ENCODE measurements at regions not wholly inside any gene's neighbourhood (a gene's known extent, or its start where the extent isn't known, plus 50 kb on each side); places are given as distances from the start of the nearest gene placed in this dataset.

DNA sequence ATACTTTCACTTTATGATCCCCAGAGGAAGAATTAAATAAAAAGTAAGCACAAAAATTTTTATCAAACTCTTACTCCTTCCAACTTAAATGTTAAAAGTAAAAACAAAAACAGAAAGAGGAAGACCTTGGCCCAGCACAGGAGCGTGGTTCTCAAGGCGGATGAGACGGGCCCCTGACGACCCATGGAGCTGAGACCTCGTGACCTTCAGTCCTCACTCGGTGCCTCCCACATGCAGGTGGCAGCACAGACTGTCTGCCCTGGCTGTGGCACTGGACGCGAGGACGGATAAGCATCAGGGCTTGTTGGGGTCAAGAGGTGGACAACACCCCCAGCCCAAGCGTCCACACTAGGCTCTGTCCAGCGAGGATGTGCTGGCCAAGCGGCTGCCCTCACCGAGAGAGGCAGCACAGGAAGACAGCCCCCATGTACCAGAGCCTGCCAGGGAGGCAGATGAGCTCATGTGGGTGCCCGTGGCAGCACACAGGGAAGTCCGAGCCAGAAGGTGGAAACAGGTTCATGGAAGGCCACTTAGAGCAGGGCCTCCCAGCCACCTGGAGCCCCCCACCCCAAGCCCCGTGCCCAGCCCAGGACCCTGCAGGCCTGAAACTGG, 1389.8 kb downstream of the TBC1D22A start:
- H3K4me1 ChIP-seq (ENCODE audit: insufficient read depth, low read length): no peaks in the 10 kb centered on the region
- no peaks in the 10 kb centered on the region for H3K27me3 ChIP-seq (ENCODE audit: control insufficient read depth in 1 of 2, insufficient read depth in 2 of 2, low read length in 2 of 2)
- no peaks in the 10 kb centered on the region for H3K36me3 ChIP-seq (ENCODE audit: insufficient read depth, low read length)
- no peak overlapping the region for H3K4me3 ChIP-seq (ENCODE audit: low read depth in 1 of 2, low read length in 2 of 2)
- H3K9me3 ChIP-seq (ENCODE audit: low read length): no peaks in the 10 kb centered on the region
- no peak overlapping the region for H3K27ac ChIP-seq (ENCODE audit: low read depth, low read length)
- H3K9ac ChIP-seq (ENCODE audit: low read length): no peak overlapping the region

DNA sequence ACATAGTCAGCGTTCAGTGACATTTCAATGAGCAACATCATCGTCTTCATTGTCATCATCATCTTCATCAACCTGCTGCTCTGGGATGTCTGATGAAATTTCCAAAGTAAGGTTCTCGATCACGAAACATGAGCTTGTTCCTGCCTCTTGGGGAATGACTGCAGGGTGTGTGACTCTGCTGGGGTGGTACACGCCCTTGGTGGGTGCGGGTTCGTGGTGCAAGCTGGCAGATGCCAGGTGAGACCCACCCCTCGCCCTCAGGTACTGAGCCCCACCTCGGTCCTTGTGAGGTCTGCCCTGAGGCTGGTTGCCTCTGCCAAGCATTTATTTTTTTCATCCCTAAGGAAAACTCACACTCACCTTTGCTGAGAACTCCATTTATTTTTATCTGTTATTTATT, 1389.2 kb downstream of the TBC1D22A start:
- H3K9ac ChIP-seq (ENCODE audit: low read length): no peak overlapping the region
- H3K9me3 ChIP-seq (ENCODE audit: low read length): no peaks in the 10 kb centered on the region
- H3K36me3 ChIP-seq (ENCODE audit: insufficient read depth, low read length): no peaks in the 10 kb centered on the region
- no peak overlapping the region for H3K4me3 ChIP-seq (ENCODE audit: low read depth in 1 of 2, low read length in 2 of 2)
- H3K27ac ChIP-seq (ENCODE audit: low read depth, low read length): no peak overlapping the region
- H3K27me3 ChIP-seq (ENCODE audit: control insufficient read depth in 1 of 2, insufficient read depth in 2 of 2, low read length in 2 of 2): no peaks in the 10 kb centered on the region
- no peaks in the 10 kb centered on the region for H3K4me1 ChIP-seq (ENCODE audit: insufficient read depth, low read length)

GRCh38 chr22:48147831-48148230, 1385.4 kb downstream of the TBC1D22A start:
- Histone ChIP-seq H3K27ac (ENCODE audit: low read depth, low read length) (no peak overlapping the region), H3K27me3 (ENCODE audit: control insufficient read depth in 1 of 2, insufficient read depth in 2 of 2, low read length in 2 of 2) (peaks cover 0 to 10% of the 10 kb centered on the region in 2 donors), H3K9me3 (ENCODE audit: low read length) (no peaks in the 10 kb centered on the region), H3K4me3 (ENCODE audit: low read depth in 1 of 2, low read length in 2 of 2) (no peak overlapping the region), H3K36me3 (ENCODE audit: insufficient read depth, low read length) (no peaks in the 10 kb centered on the region), H3K4me1 (ENCODE audit: insufficient read depth, low read length) (no peaks in the 10 kb centered on the region), H3K9ac (ENCODE audit: low read length) (no peak overlapping the region)

- H3K4me3 ChIP-seq (ENCODE audit: low read depth in 1 of 2, low read length in 2 of 2): no peak overlapping the region
- no peaks in the 10 kb centered on the region for H3K4me1 ChIP-seq (ENCODE audit: insufficient read depth, low read length)
- peaks cover 0 to 10% of the 10 kb centered on the region in 2 donors for H3K27me3 ChIP-seq (ENCODE audit: control insufficient read depth in 1 of 2, insufficient read depth in 2 of 2, low read length in 2 of 2)
Observed at GRCh38 chr22:48147404-48147803, 1385.0 kb downstream of the TBC1D22A start.

DNA sequence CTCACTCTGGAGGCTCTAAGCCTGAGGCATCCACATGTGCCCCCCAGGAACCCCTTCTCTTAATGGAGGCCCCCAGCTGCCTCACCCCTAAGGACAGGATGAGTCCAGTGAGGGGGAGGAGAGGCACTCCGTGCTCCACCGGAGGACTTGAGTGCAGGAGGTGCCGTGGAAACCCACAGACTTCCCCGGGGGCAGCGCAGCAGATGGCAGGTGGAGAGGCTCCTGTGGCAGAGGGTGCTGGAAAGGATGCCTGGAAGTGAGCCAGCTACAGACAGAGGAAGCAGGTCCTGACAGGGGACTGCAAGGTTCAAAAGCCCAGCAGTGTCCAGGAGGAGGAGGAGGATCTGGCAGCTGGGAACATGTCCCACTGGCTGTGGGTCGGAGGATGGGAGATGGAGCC, 1384.0 kb downstream of the TBC1D22A start:
- H3K27ac ChIP-seq (ENCODE audit: low read depth, low read length): no peak overlapping the region
- H3K9me3 ChIP-seq (ENCODE audit: low read length): no peaks in the 10 kb centered on the region
- H3K4me1 ChIP-seq (ENCODE audit: insufficient read depth, low read length): peaks cover 5% of the 10 kb centered on the region
- H3K27me3 ChIP-seq (ENCODE audit: control insufficient read depth in 1 of 2, insufficient read depth in 2 of 2, low read length in 2 of 2): peaks cover 0 to 10% of the 10 kb centered on the region in 2 donors
- no peak overlapping the region for H3K9ac ChIP-seq (ENCODE audit: low read length)
- no peaks in the 10 kb centered on the region for H3K36me3 ChIP-seq (ENCODE audit: insufficient read depth, low read length)
- H3K4me3 ChIP-seq (ENCODE audit: low read depth in 1 of 2, low read length in 2 of 2): no peak overlapping the region

More at GRCh38 chr22:48147404-48147803, 1385.0 kb downstream of the TBC1D22A start:
- no peaks in the 10 kb centered on the region for H3K36me3 ChIP-seq (ENCODE audit: insufficient read depth, low read length)
- H3K9ac ChIP-seq (ENCODE audit: low read length): no peak overlapping the region
- no peaks in the 10 kb centered on the region for H3K9me3 ChIP-seq (ENCODE audit: low read length)
- H3K27ac ChIP-seq (ENCODE audit: low read depth, low read length): no peak overlapping the region

DNA sequence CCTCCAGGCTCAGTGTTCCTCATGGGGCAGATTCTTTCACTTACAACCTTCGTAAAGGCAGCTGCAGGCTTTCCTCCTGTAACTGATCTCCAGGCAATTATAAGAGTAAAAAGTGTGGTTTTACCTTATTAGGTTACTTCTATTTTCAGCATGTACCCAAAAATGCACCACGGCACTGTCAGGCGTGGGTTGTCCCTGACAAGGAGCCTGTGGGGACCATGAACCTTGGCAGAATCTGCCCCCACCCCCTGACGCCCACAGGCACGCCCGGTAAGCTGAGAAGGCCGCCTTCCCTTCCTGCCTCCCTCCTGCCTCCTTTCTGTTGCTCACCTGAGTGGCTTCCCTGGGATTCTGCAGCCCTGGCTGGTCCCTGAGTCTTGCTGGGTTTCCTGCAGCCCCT, 1383.3 kb downstream of the TBC1D22A start:
- no peaks in the 10 kb centered on the region for H3K36me3 ChIP-seq (ENCODE audit: insufficient read depth, low read length)
- H3K27me3 ChIP-seq (ENCODE audit: control insufficient read depth in 1 of 2, insufficient read depth in 2 of 2, low read length in 2 of 2): peaks cover 0 to 10% of the 10 kb centered on the region in 2 donors
- H3K9me3 ChIP-seq (ENCODE audit: low read length): no peaks in the 10 kb centered on the region

GRCh38 chr22:48144318-48144717, 1381.9 kb downstream of the TBC1D22A start:
- Histone ChIP-seq H3K36me3 (ENCODE audit: insufficient read depth, low read length) (no peaks in the 10 kb centered on the region), H3K4me3 (ENCODE audit: low read depth in 1 of 2, low read length in 2 of 2) (no peak overlapping the region), H3K9me3 (ENCODE audit: low read length) (no peaks in the 10 kb centered on the region), H3K27me3 (ENCODE audit: control insufficient read depth in 1 of 2, insufficient read depth in 2 of 2, low read length in 2 of 2) (peaks cover 0 to 10% of the 10 kb centered on the region in 2 donors), H3K4me1 (ENCODE audit: insufficient read depth, low read length) (peaks cover 11% of the 10 kb centered on the region), H3K9ac (ENCODE audit: low read length) (no peak overlapping the region), H3K27ac (ENCODE audit: low read depth, low read length) (no peak overlapping the region)

More for the DNA sequence above, 1383.3 kb downstream of the TBC1D22A start:
- Histone ChIP-seq H3K4me3 (ENCODE audit: low read depth in 1 of 2, low read length in 2 of 2) (no peak overlapping the region), H3K9ac (ENCODE audit: low read length) (no peak overlapping the region), H3K4me1 (ENCODE audit: insufficient read depth, low read length) (peaks cover 11% of the 10 kb centered on the region), H3K27ac (ENCODE audit: low read depth, low read length) (no peak overlapping the region)

DNA sequence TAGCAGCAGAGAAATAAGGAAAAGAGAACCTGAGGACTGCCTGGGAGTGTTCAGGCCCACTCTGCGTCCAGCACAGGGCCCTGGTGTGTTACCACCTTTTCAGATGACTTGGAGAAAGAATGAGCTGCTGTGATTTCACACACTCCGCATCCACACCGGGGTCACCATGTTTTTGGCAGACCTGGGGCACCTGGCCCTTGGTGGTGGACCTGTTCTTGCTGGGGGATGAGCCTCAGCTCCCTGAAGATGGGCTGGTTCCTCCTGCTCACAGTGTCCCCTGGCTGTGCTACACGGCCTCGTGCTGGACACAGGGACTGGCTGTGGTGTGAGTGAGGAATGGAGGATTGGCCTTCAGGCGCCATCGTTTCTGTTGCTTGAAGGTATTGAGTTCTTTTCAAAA, 1381.4 kb downstream of the TBC1D22A start:
- peaks cover 0 to 10% of the 10 kb centered on the region in 2 donors for H3K27me3 ChIP-seq (ENCODE audit: control insufficient read depth in 1 of 2, insufficient read depth in 2 of 2, low read length in 2 of 2)
- no peak overlapping the region for H3K9ac ChIP-seq (ENCODE audit: low read length)
- H3K27ac ChIP-seq (ENCODE audit: low read depth, low read length): no peak overlapping the region
- H3K4me1 ChIP-seq (ENCODE audit: insufficient read depth, low read length): peaks cover 11% of the 10 kb centered on the region
- H3K4me3 ChIP-seq (ENCODE audit: low read depth in 1 of 2, low read length in 2 of 2): no peak overlapping the region
- no peaks in the 10 kb centered on the region for H3K36me3 ChIP-seq (ENCODE audit: insufficient read depth, low read length)
- H3K9me3 ChIP-seq (ENCODE audit: low read length): no peaks in the 10 kb centered on the region

DNA sequence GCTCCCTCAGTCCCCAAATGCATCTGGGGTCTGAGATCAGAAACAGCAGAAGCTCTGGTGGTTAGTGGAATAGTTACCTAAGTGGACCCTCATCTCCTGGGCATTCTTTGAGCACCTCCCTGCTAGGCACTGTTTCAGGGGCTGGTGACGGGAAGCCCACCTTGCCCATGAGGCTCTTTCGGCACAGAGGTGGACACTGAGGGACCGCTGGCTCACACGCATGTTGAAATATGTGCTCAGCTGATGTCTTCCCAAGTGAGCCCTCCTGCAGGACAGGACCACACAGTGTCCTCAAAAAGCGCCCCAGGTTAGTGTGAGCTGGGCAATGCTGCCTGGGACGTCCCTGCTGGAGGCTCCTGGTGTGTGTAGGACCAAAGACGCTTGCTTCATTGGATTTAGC, 1379.9 kb downstream of the TBC1D22A start:
- Histone ChIP-seq H3K27me3 (ENCODE audit: control insufficient read depth in 1 of 2, insufficient read depth in 2 of 2, low read length in 2 of 2) (peaks cover 0 to 10% of the 10 kb centered on the region in 2 donors), H3K9me3 (ENCODE audit: low read length) (no peaks in the 10 kb centered on the region), H3K36me3 (ENCODE audit: insufficient read depth, low read length) (no peaks in the 10 kb centered on the region)

GRCh38 chr22:48141301-48141700, 1378.9 kb downstream of the TBC1D22A start:
- Histone ChIP-seq H3K4me1 (ENCODE audit: insufficient read depth, low read length) (peaks cover 11% of the 10 kb centered on the region), H3K27ac (ENCODE audit: low read depth, low read length) (no peak overlapping the region), H3K27me3 (ENCODE audit: control insufficient read depth in 1 of 2, insufficient read depth in 2 of 2, low read length in 2 of 2) (peaks cover 0 to 7% of the 10 kb centered on the region in 2 donors), H3K4me3 (ENCODE audit: low read depth in 1 of 2, low read length in 2 of 2) (no peak overlapping the region), H3K36me3 (ENCODE audit: insufficient read depth, low read length) (no peaks in the 10 kb centered on the region), H3K9ac (ENCODE audit: low read length) (no peak overlapping the region), H3K9me3 (ENCODE audit: low read length) (no peaks in the 10 kb centered on the region)

More for the DNA sequence above, 1379.9 kb downstream of the TBC1D22A start:
- peaks cover 11% of the 10 kb centered on the region for H3K4me1 ChIP-seq (ENCODE audit: insufficient read depth, low read length)
- no peak overlapping the region for H3K9ac ChIP-seq (ENCODE audit: low read length)
- H3K27ac ChIP-seq (ENCODE audit: low read depth, low read length): no peak overlapping the region
- no peak overlapping the region for H3K4me3 ChIP-seq (ENCODE audit: low read depth in 1 of 2, low read length in 2 of 2)

DNA sequence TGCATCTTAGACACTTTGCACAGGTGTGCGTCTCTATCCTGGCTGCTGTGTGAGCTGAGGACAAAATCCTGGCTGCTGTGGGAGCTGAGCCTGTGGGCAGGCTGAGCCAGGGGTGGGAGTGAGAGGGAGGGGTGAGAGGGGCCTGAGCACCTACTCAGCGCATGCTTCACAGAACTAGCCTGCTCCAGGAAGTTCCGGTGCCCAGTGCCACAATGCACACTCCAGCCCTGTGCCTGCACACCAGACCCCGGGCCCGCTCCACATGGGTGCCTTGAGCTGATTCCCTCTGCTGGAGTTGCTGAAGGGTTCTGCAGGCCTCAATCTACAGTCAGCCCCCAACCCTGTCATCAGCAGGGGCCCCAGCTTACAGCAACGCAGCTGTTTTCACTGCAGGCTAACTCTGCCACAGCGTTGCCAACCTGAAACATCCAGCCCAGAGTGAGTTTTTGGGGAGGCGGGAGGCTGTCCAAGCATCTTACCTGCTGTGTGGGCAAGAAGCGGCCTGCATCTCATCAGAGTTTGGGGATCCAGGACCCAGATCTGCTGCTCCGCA, 1377.9 kb downstream of the TBC1D22A start:
- H3K9ac ChIP-seq (ENCODE audit: low read length): no peak overlapping the region
- H3K4me3 ChIP-seq (ENCODE audit: low read depth in 1 of 2, low read length in 2 of 2): no peak overlapping the region
- no peaks in the 10 kb centered on the region for H3K27me3 ChIP-seq (ENCODE audit: control insufficient read depth in 1 of 2, insufficient read depth in 2 of 2, low read length in 2 of 2)
- H3K9me3 ChIP-seq (ENCODE audit: low read length): no peaks in the 10 kb centered on the region
- H3K27ac ChIP-seq (ENCODE audit: low read depth, low read length): no peak overlapping the region
- H3K36me3 ChIP-seq (ENCODE audit: insufficient read depth, low read length): no peaks in the 10 kb centered on the region
- peaks cover 11% of the 10 kb centered on the region for H3K4me1 ChIP-seq (ENCODE audit: insufficient read depth, low read length)

GRCh38 chr22:48139776-48140175, 1377.3 kb downstream of the TBC1D22A start:
- no peaks in the 10 kb centered on the region for H3K36me3 ChIP-seq (ENCODE audit: insufficient read depth, low read length)
- no peaks in the 10 kb centered on the region for H3K27me3 ChIP-seq (ENCODE audit: control insufficient read depth in 1 of 2, insufficient read depth in 2 of 2, low read length in 2 of 2)
- no peaks in the 10 kb centered on the region for H3K9me3 ChIP-seq (ENCODE audit: low read length)
- H3K4me1 ChIP-seq (ENCODE audit: insufficient read depth, low read length): peaks cover 11% of the 10 kb centered on the region
- H3K4me3 ChIP-seq (ENCODE audit: low read depth in 1 of 2, low read length in 2 of 2): no peak overlapping the region
- no peak overlapping the region for H3K9ac ChIP-seq (ENCODE audit: low read length)
- H3K27ac ChIP-seq (ENCODE audit: low read depth, low read length): no peak overlapping the region
